Iris pigment epithelial cell (primary cell): ENCODE measurements at regions not wholly inside any gene's neighbourhood (a gene's known extent, or its start where the extent isn't known, plus 50 kb on each side); places are given as distances from the start of the nearest gene placed in this dataset.
"Not testable (repeated sequence)": the region's sequence is repeated elsewhere in the genome, so short reads cannot be mapped to it uniquely, and the experiment has no call there.

Experiments
- DNase-seq: peaks from one replicate; pipeline ENCODE4 v3.0.0-alpha.2; 2011; ENCODE audit warnings: low read depth

GRCh38 chr16:29234536-29235275, 171.8 kb downstream of the NPIPB11 start:
- not testable (repeated sequence) for DNase-seq

- not testable (repeated sequence) for DNase-seq
These were observed 172.7 kb downstream of the NPIPB11 start for GRCh38 chr16:29233705-29234404.

- DNase-seq, result no peak
These were observed 173.5 kb downstream of the NPIPB11 start for GRCh38 chr16:29232811-29233704.

- DNase-seq, result not testable (repeated sequence)
These were observed 174.3 kb downstream of the NPIPB11 start for GRCh38 chr16:29232160-29232705.

GRCh38 chr16:29231244-29231643, 175.3 kb downstream of the NPIPB11 start:
- DNase-seq, result peak; percentile 18

GRCh38 chr16:29230671-29231096, 175.8 kb downstream of the NPIPB11 start:
- DNase-seq, result peak; percentile 57

- not testable (repeated sequence) for DNase-seq
These were observed 176.4 kb downstream of the NPIPB11 start for GRCh38 chr16:29230006-29230668.

- not testable (repeated sequence) for DNase-seq
These were observed 176.9 kb downstream of the NPIPB11 start for GRCh38 chr16:29229616-29230005.

GRCh38 chr16:29228664-29229611, 177.6 kb downstream of the NPIPB11 start:
- not testable (repeated sequence) for DNase-seq

- DNase-seq, result peak; percentile 57
These were observed 178.5 kb downstream of the NPIPB11 start for GRCh38 chr16:29227751-29228663.

- DNase-seq, result no peak
These were observed 179.7 kb downstream of the NPIPB11 start for GRCh38 chr16:29226782-29227181.

- not testable (repeated sequence) for DNase-seq
These were observed 181.8 kb downstream of the NPIPB11 start for GRCh38 chr16:29224675-29225074.

GRCh38 chr16:29222615-29223014, 183.9 kb downstream of the NPIPB11 start:
- DNase-seq, result not testable (repeated sequence)

GRCh38 chr16:29222008-29222407, 184.5 kb downstream of the NPIPB11 start:
- DNase-seq, result not testable (repeated sequence)

- peak; percentile 72 for DNase-seq
These were observed 185.1 kb downstream of the NPIPB11 start for GRCh38 chr16:29221281-29221955.

- peak; percentile 94 for DNase-seq
These were observed 185.8 kb downstream of the NPIPB11 start for GRCh38 chr16:29220647-29221191.

GRCh38 chr16:29219966-29220646, 186.4 kb downstream of the NPIPB11 start:
- peak; percentile 42 for DNase-seq

GRCh38 chr16:29219562-29219961, 186.9 kb downstream of the NPIPB11 start:
- DNase-seq, result not testable (repeated sequence)
